ENCODE measurements at regions not wholly inside any gene's neighbourhood (a gene's known extent, or its start where the extent isn't known, plus 50 kb on each side); places are given as distances from the start of the nearest gene placed in this dataset.

- no peaks in the 10 kb centered on the region for H3K4me1 ChIP-seq
- no peak overlapping the region for H3K4me3 ChIP-seq
- H3K27ac ChIP-seq: no peak overlapping the region
- no peaks in the 10 kb centered on the region for H3K27me3 ChIP-seq
- TF ChIP-seq EP300 (IDR thresholded peaks at IDR 0.05): no peak
- TF ChIP-seq CTCF (IDR thresholded peaks at IDR 0.05): no peak
- no peak for TF ChIP-seq POLR2A (IDR thresholded peaks at IDR 0.05)
- TF ChIP-seq POLR2AphosphoS5 (IDR thresholded peaks at IDR 0.05): no peak
- no peaks in the 10 kb centered on the region for H3K9me3 ChIP-seq
- no peaks in the 10 kb centered on the region for H3K36me3 ChIP-seq
- WGBS, 5 donors: 66 to 82% (median 70%) methylated on average over 2 of the region's 2 CpGs
- intact Hi-C loops (cut with DNase I; ENCODE audit: low total_unique reads): no loop called here
- DNase-seq: no peak
Measured at GRCh38 chr16:63216696-63217423, 1180.6 kb upstream of the CDH8 start.

- no peak for TF ChIP-seq EP300 (IDR thresholded peaks at IDR 0.05)
- TF ChIP-seq POLR2AphosphoS5 (IDR thresholded peaks at IDR 0.05): no peak
- TF ChIP-seq POLR2A (IDR thresholded peaks at IDR 0.05): no peak
- no peak for TF ChIP-seq CTCF (IDR thresholded peaks at IDR 0.05)
- intact Hi-C loops (cut with DNase I; ENCODE audit: low total_unique reads): no loop called here
Measured at GRCh38 chr16:63201851-63202250, 1165.6 kb upstream of the CDH8 start.

GRCh38 chr16:63200940-63201339 lies 1164.7 kb upstream of the CDH8 start:
- intact Hi-C loops (cut with DNase I; ENCODE audit: low total_unique reads): no loop called here
- WGBS, 5 donors: 59 to 75% (median 66%) methylated on average over 2 of the region's 2 CpGs

More at GRCh38 chr16:63201851-63202250, 1165.6 kb upstream of the CDH8 start:
- H3K27me3 ChIP-seq: no peaks in the 10 kb centered on the region
- no peaks in the 10 kb centered on the region for H3K4me1 ChIP-seq
- DNase-seq: no peak
- no peaks in the 10 kb centered on the region for H3K9me3 ChIP-seq
- no peak overlapping the region for H3K4me3 ChIP-seq
- no peaks in the 10 kb centered on the region for H3K36me3 ChIP-seq
- H3K27ac ChIP-seq: no peak overlapping the region

GRCh38 chr16:63195336-63195735 lies 1159.1 kb upstream of the CDH8 start:
- intact Hi-C loops (cut with DNase I; ENCODE audit: low total_unique reads): no loop called here

More at GRCh38 chr16:63200940-63201339, 1164.7 kb upstream of the CDH8 start:
- DNase-seq: no peak
- Histone ChIP-seq H3K4me1 (no peaks in the 10 kb centered on the region), H3K9me3 (no peaks in the 10 kb centered on the region), H3K4me3 (no peak overlapping the region), H3K27ac (no peak overlapping the region), H3K36me3 (no peaks in the 10 kb centered on the region), H3K27me3 (no peaks in the 10 kb centered on the region)
- no peak for TF ChIP-seq CTCF (IDR thresholded peaks at IDR 0.05)
- no peak for TF ChIP-seq EP300 (IDR thresholded peaks at IDR 0.05)
- TF ChIP-seq POLR2A (IDR thresholded peaks at IDR 0.05): no peak
- no peak for TF ChIP-seq POLR2AphosphoS5 (IDR thresholded peaks at IDR 0.05)

More at GRCh38 chr16:63195336-63195735, 1159.1 kb upstream of the CDH8 start:
- H3K36me3 ChIP-seq: no peaks in the 10 kb centered on the region
- DNase-seq: no peak
- H3K4me1 ChIP-seq: no peaks in the 10 kb centered on the region
- no peak for TF ChIP-seq POLR2AphosphoS5 (IDR thresholded peaks at IDR 0.05)
- no peak for TF ChIP-seq EP300 (IDR thresholded peaks at IDR 0.05)
- no peak for TF ChIP-seq CTCF (IDR thresholded peaks at IDR 0.05)
- no peak for TF ChIP-seq POLR2A (IDR thresholded peaks at IDR 0.05)
- no peaks in the 10 kb centered on the region for H3K9me3 ChIP-seq
- H3K27me3 ChIP-seq: no peaks in the 10 kb centered on the region
- H3K27ac ChIP-seq: no peak overlapping the region
- WGBS, 5 donors: 62 to 84% (median 64%) methylated on average over 4 of the region's 4 CpGs
- no peak overlapping the region for H3K4me3 ChIP-seq

Measured in stomach (tissue), 8 donors.